Adrenal gland (tissue), 9 donors: ENCODE measurements at regions not wholly inside any gene's neighbourhood (a gene's known extent, or its start where the extent isn't known, plus 50 kb on each side); places are given as distances from the start of the nearest gene placed in this dataset.

ENCODE experiments used
- DNase-seq, 7 donors: peaks; one replicate each; pipeline ENCODE4 v3.0.0-alpha.2; 2019 to 2020
- H3K27ac ChIP-seq, 5 donors: fragments of 200-600 bp; sonication (generic) in 4 of 5; 1 replicate in 3 of 5; 2 replicates in 2 of 5; pipeline versions ENCODE4 v1.5.1 to v1.8.0; 2016 to 2020; ENCODE audit warnings: mild to moderate bottlenecking in 1 of 5
- H3K27me3 ChIP-seq: fragments of 200-600 bp; 2 replicates; pipeline ENCODE4 v1.8.0; 2021
- H3K36me3 ChIP-seq, 2 donors: fragments of 200-600 bp; replicated peaks in 1 of 2; 1 replicate in 1 of 2; 2 replicates in 1 of 2; pipeline versions ENCODE4 v1.5.1 to v1.8.0; 2018 to 2022
- H3K4me1 ChIP-seq, 2 donors: fragments of 200-600 bp; replicated peaks in 1 of 2; 1 replicate in 1 of 2; 2 replicates in 1 of 2; pipeline versions ENCODE4 v1.5.1 to v1.8.0; 2018 to 2021
- H3K4me3 ChIP-seq, 4 donors: fragments of 200-600 bp; sonication (generic) in 3 of 4; one replicate each; pipeline ENCODE4 v1.5.1; 2016 to 2018
- H3K9me3 ChIP-seq, 3 donors: fragments of 200-600 bp; sonication (generic) in 1 of 3; replicated peaks in 1 of 3; 1 replicate in 2 of 3; 2 replicates in 1 of 3; pipeline versions ENCODE4 v1.5.1 to v1.8.0; 2016 to 2021
- CTCF ChIP-seq, 6 experiments: fragments of 450-650 bp in 4 of 6; fragments of 200-600 bp in 2 of 6; sonication (generic) in 1 of 6; IDR thresholded peaks; 1 replicate in 5 of 6; 2 replicates in 1 of 6; pipeline versions ENCODE4 v1.5.1 to v1.8.0; 2016 to 2021; ENCODE audit warnings: antibody characterized with exemption in 6 of 6, mild to moderate bottlenecking in 2 of 6, moderate library complexity in 1 of 6
- POLR2A ChIP-seq, 2 donors: fragments of 450-650 bp; IDR thresholded peaks; one replicate each; pipeline ENCODE4 v1.6.1; 2017; ENCODE audit warnings: antibody characterized with exemption in 2 of 2, mild to moderate bottlenecking in 2 of 2, moderate library complexity in 1 of 2
- WGBS, 4 donors: extraction: QIAGEN DNeasy Blood & Tissue Kit in 2 of 4; methylation state at CpG; one replicate each; pipeline versions ENCODE4 v1.1.5 to v1.1.7; 2013 to 2017; 5-methylcytosine and 5-hydroxymethylcytosine counted together
- intact Hi-C, 2 donors: fragments of 100-400 bp; cut with DNase I; formaldehyde crosslinking; loops; one replicate each; pipeline versions ENCODE4 v1.14.1 to v1.15.0; 2022 to 2023
- donor health status: healthy with polysubstance abuse.
- donor health status: Bipolar disorder and iron deficiency.
- donor health status: DM: yes; HTN: yes; CAD: no.
- donor health status: DM: no; HTN: no; CAD: no.
- donor health status: DM: no; HTN: no; CAD: no.

DNA sequence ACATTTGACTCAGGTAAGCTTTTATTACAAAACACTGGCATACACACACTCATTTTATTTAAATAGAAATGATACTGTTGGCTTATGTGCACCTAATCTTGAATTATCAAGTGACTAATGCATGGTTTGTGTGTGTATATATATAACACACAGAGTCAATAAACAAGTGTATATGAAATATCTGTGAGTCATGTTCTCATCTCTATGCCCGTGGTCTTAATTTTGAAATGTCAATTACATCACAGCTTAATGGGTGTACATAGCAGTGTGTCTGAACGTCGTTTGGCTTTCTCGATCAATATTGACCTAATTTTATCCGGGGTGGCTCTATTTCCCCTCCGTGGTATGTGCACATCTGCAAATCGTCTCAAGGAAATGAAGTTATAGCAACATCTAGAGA lies 104.0 kb upstream of the ZFP64 start:
- no peaks in the 10 kb centered on the region for H3K4me1 ChIP-seq
- H3K9me3 ChIP-seq, result no peaks in the 10 kb centered on the region
- no peak for DNase-seq
- no peaks in the 10 kb centered on the region for H3K27me3 ChIP-seq
- no peak for TF ChIP-seq CTCF (IDR thresholded peaks at IDR 0.05)
- TF ChIP-seq POLR2A (IDR thresholded peaks at IDR 0.05), result no peak
- intact Hi-C loops, result no loop called here
- H3K36me3 ChIP-seq, result no peaks in the 10 kb centered on the region
- H3K27ac ChIP-seq, result no peak overlapping the region
- 83 to 90% (median 88%) methylated on average over 7 of the region's 7 CpGs for WGBS, 4 donors
- H3K4me3 ChIP-seq, result no peak overlapping the region

GRCh38 chr20:52294106-52294628 lies 102.6 kb upstream of the ZFP64 start:
- intact Hi-C loops, result no loop called here

GRCh38 chr20:52291109-52291508 lies 99.5 kb upstream of the ZFP64 start:
- DNase-seq, result no peak
- Histone ChIP-seq H3K27me3 (no peaks in the 10 kb centered on the region), H3K27ac (no peak overlapping the region), H3K4me1 (no peaks in the 10 kb centered on the region), H3K9me3 (no peaks in the 10 kb centered on the region), H3K36me3 (no peaks in the 10 kb centered on the region), H3K4me3 (no peak overlapping the region)
- WGBS, 4 donors, result 79 to 87% (median 86%) methylated on average over 12 of the region's 12 CpGs
- no peak for TF ChIP-seq CTCF (IDR thresholded peaks at IDR 0.05)
- no peak for TF ChIP-seq POLR2A (IDR thresholded peaks at IDR 0.05)
- intact Hi-C loops, result no loop called here

More at GRCh38 chr20:52294106-52294628, 102.6 kb upstream of the ZFP64 start:
- Histone ChIP-seq H3K4me3 (no peak overlapping the region), H3K4me1 (no peaks in the 10 kb centered on the region), H3K9me3 (no peaks in the 10 kb centered on the region), H3K36me3 (no peaks in the 10 kb centered on the region), H3K27ac (no peak overlapping the region), H3K27me3 (no peaks in the 10 kb centered on the region)
- 57 to 78% (median 77%) methylated on average over 2 of the region's 2 CpGs for WGBS, 4 donors
- no peak for DNase-seq
- TF ChIP-seq CTCF (IDR thresholded peaks at IDR 0.05) (no peak), POLR2A (IDR thresholded peaks at IDR 0.05) (no peak)

- H3K4me1 ChIP-seq, result no peaks in the 10 kb centered on the region
- DNase-seq, result no peak
- H3K36me3 ChIP-seq, result no peaks in the 10 kb centered on the region
- H3K4me3 ChIP-seq, result no peak overlapping the region
- intact Hi-C loops, result no loop called here
- WGBS, 4 donors, result 81 to 92% (median 89%) methylated on average over 4 of the region's 4 CpGs
- no peaks in the 10 kb centered on the region for H3K27me3 ChIP-seq
- H3K27ac ChIP-seq, result no peak overlapping the region
- TF ChIP-seq POLR2A (IDR thresholded peaks at IDR 0.05) (no peak), CTCF (IDR thresholded peaks at IDR 0.05) (no peak)
- H3K9me3 ChIP-seq, result no peaks in the 10 kb centered on the region
These were observed 99.0 kb upstream of the ZFP64 start for GRCh38 chr20:52290569-52290968.
